MCF 10A (cell line): ENCODE measurements at regions not wholly inside any gene's neighbourhood (a gene's known extent, or its start where the extent isn't known, plus 50 kb on each side); places are given as distances from the start of the nearest gene placed in this dataset.

ENCODE experiments used
- BruUV-seq: library from RNA; stranded (reverse); fragments of 400-500 nt; replicated peaks from 2 replicates; lab custom pipeline; 2021; lab: Mats Ljungman, UMichigan
- CTCF ChIA-PET: fragments of 300-600 bp; sonication (Branson Sonifier 250); formaldehyde crosslinking; extraction: SDS; loops from one replicate; lab custom pipeline; 2021; ENCODE audit warnings: antibody characterized with exemption, inconsistent platforms; lab: Yijun Ruan, JAX
- POLR2A ChIA-PET: fragments of 300-600, 350-650 bp; sonication (Branson Sonifier 250); formaldehyde crosslinking; extraction: SDS; loops from one replicate; lab custom pipeline; 2020; ENCODE audit warnings: antibody characterized with exemption, inconsistent platforms; lab: Yijun Ruan, JAX
- DNase-seq: peaks from one replicate; pipeline ENCODE4 v3.0.0-alpha.2; 2018; ENCODE audit not compliant: unreplicated experiment
- H3K27ac Mint-ChIP-seq: one replicate; pipeline ENCODE4 v1.8.0; 2022; ENCODE audit warnings: mild to moderate bottlenecking, low read depth, mixed read lengths; ENCODE audit not compliant: unreplicated experiment
- H3K27me3 Mint-ChIP-seq: one replicate; pipeline ENCODE4 v1.8.0; 2022; ENCODE audit warnings: mixed read lengths; ENCODE audit not compliant: insufficient read depth, unreplicated experiment
- H3K36me3 Mint-ChIP-seq: one replicate; pipeline ENCODE4 v1.8.0; 2022; ENCODE audit warnings: mild to moderate bottlenecking, moderate library complexity, mixed read lengths; ENCODE audit not compliant: insufficient read depth, unreplicated experiment
- H3K4me1 Mint-ChIP-seq: one replicate; pipeline ENCODE4 v1.8.0; 2022; ENCODE audit warnings: mixed read lengths; ENCODE audit not compliant: insufficient read depth, unreplicated experiment
- H3K4me3 Mint-ChIP-seq: one replicate; pipeline ENCODE4 v1.8.0; 2022; ENCODE audit warnings: mild to moderate bottlenecking, moderate library complexity, mixed read lengths; ENCODE audit not compliant: unreplicated experiment
- H3K9me3 Mint-ChIP-seq: one replicate; pipeline ENCODE4 v1.8.0; 2022; ENCODE audit warnings: mixed read lengths; ENCODE audit not compliant: unreplicated experiment
- intact Hi-C: fragments of 100-400 bp; cut with micrococcal nuclease; formaldehyde crosslinking; loops from 2 replicates; pipeline ENCODE4 v1.14.1; 2022
- TF ChIP-seq, protein P1 (sequence below): fragments of 200-600 bp; IDR thresholded peaks from one replicate; pipeline ENCODE4 v1.8.0; 2022; ENCODE audit warnings: antibody characterized with exemption, mild to moderate bottlenecking; ENCODE audit not compliant: unreplicated experiment

DNA sequence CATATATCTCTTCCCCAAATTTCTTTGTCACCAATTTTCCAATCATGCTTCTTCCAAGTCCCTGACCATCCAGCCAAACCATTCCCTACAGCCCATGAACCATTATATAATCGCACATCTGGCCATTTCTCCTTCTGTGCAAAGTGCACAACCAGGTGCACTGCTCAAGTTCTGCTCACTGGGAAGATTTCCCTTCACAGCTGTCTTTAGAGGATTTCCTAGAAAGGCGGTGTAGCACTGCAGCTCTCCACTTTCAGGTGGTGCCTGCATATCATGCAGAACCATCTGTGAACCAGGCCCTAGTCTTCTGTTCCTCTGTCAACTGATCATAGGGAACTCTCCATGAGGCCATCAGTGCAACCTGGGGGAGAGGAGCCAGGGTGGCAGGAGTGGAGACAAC, 95.0 kb upstream of the CABCOCO1 start:
- Mint-ChIP-seq H3K27ac (no peak overlapping the region), H3K4me3 (no peak overlapping the region), H3K27me3 (no peaks in the 10 kb centered on the region), H3K4me1 (peaks cover 6% of the 10 kb centered on the region), H3K9me3 (no peaks in the 10 kb centered on the region), H3K36me3 (no peaks in the 10 kb centered on the region)
- intact Hi-C loops, result no loop called here
- CTCF ChIA-PET, result interaction anchor here (0.6 kb wide), 1 partner anchor 743 kb away, joined by 3 read pairs; no protein-coding TSS in a partner anchor
- no TSS peak for BruUV-seq
- TF ChIP-seq, protein P1, sequence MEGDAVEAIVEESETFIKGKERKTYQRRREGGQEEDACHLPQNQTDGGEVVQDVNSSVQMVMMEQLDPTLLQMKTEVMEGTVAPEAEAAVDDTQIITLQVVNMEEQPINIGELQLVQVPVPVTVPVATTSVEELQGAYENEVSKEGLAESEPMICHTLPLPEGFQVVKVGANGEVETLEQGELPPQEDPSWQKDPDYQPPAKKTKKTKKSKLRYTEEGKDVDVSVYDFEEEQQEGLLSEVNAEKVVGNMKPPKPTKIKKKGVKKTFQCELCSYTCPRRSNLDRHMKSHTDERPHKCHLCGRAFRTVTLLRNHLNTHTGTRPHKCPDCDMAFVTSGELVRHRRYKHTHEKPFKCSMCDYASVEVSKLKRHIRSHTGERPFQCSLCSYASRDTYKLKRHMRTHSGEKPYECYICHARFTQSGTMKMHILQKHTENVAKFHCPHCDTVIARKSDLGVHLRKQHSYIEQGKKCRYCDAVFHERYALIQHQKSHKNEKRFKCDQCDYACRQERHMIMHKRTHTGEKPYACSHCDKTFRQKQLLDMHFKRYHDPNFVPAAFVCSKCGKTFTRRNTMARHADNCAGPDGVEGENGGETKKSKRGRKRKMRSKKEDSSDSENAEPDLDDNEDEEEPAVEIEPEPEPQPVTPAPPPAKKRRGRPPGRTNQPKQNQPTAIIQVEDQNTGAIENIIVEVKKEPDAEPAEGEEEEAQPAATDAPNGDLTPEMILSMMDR, result no peak
- POLR2A ChIA-PET, result no interaction called here
- DNase-seq, result no peak

DNA sequence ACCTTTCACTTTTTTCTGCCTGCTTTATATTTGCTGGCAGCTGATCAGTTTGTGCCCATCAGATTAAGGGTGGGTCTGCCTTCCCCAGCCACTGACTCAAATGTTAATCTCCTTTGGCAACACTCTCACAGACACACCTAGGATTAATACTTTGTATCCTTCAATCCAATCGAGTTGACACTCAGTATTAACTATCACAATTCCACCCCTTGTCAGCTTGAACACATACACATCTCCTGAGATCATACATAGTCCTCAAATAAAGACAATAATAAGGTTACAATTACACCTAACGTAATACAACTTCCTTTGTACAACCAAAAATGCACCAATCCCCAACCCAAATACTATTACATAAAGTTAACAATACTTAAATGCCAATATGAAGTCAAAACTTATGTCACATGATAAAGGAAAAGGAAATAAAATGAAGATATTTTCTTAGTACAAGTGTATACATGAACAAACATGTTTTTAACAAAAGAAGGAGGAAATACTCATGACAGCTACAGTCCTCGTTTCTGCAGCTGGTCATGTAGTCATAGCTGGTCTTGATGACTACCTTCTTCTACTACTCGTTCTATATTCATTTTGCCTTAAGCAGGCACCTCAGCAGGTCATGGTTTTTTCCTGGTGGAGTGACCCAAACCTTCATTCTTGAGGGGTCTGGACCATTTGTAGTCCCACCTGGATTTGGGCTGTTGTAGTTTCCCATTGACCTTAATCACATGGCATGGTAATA, 96.7 kb upstream of the CABCOCO1 start:
- Mint-ChIP-seq H3K27ac (no peak overlapping the region), H3K9me3 (no peaks in the 10 kb centered on the region), H3K4me3 (no peak overlapping the region), H3K36me3 (no peaks in the 10 kb centered on the region), H3K27me3 (no peaks in the 10 kb centered on the region), H3K4me1 (peaks cover 6% of the 10 kb centered on the region)
- DNase-seq, result no peak
- ChIA-PET CTCF (no interaction called here), POLR2A (interaction anchor here (1.3 kb wide), 1 partner anchor 11 kb away, joined by 5 read pairs; no protein-coding TSS in a partner anchor)
- no TSS peak for BruUV-seq
- intact Hi-C loops, result no loop called here
- TF ChIP-seq, protein P1, result no peak

- Mint-ChIP-seq H3K4me3 (no peak overlapping the region), H3K27me3 (no peaks in the 10 kb centered on the region), H3K27ac (no peak overlapping the region), H3K9me3 (no peaks in the 10 kb centered on the region), H3K4me1 (peaks cover 6% of the 10 kb centered on the region), H3K36me3 (no peaks in the 10 kb centered on the region)
- intact Hi-C loops, result no loop called here
- ChIA-PET POLR2A (no interaction called here), CTCF (no interaction called here)
- DNase-seq, result no peak
- BruUV-seq, result no TSS peak
- TF ChIP-seq, protein P1, result no peak
Measured at GRCh38 chr10:61564444-61564843, 98.3 kb upstream of the CABCOCO1 start.

GRCh38 chr10:61559615-61560014, 103.1 kb upstream of the CABCOCO1 start:
- no peak overlapping the region for H3K27ac Mint-ChIP-seq
- H3K36me3 Mint-ChIP-seq, result no peaks in the 10 kb centered on the region
- no peak overlapping the region for H3K4me3 Mint-ChIP-seq
- ChIA-PET POLR2A (interaction anchor here (1.0 kb wide), 1 partner anchor 10 kb away, joined by 4 read pairs; no protein-coding TSS in a partner anchor), CTCF (interaction anchor here (0.8 kb wide), 1 partner anchor 191 kb away, joined by 3 read pairs; no protein-coding TSS in a partner anchor)
- no TSS peak for BruUV-seq
- no peak for DNase-seq
- TF ChIP-seq, protein P1, result no peak
- no peaks in the 10 kb centered on the region for H3K9me3 Mint-ChIP-seq
- intact Hi-C loops, result no loop called here
- H3K27me3 Mint-ChIP-seq, result no peaks in the 10 kb centered on the region
- H3K4me1 Mint-ChIP-seq, result no peaks in the 10 kb centered on the region
